Keratinocyte (primary cell): ENCODE measurements at regions not wholly inside any gene's neighbourhood (a gene's known extent, or its start where the extent isn't known, plus 50 kb on each side); places are given as distances from the start of the nearest gene placed in this dataset.

Experiments
- CTCF ChIP-seq, 3 experiments: IDR thresholded peaks in 1 of 3; conservative IDR thresholded peaks in 1 of 3; optimal IDR thresholded peaks in 1 of 3; 2 replicates in 2 of 3; 3 replicates in 1 of 3; pipeline versions ENCODE3 to v1.5.1; 2011; ENCODE audit warnings: low read length in 3 of 3, mild to moderate bottlenecking in 3 of 3, moderate library complexity in 2 of 3, control low read depth in 1 of 3, inconsistent platforms in 1 of 3; ENCODE audit not compliant: insufficient read depth in 2 of 3; ENCODE audit errors: extremely low read depth in 1 of 3
- EZH2 ChIP-seq: IDR thresholded peaks from one replicate; pipeline ENCODE4 v1.6.1; 2012; ENCODE audit warnings: inconsistent platforms, mild to moderate bottlenecking, low read length, moderate library complexity

GRCh38 chr20:48025051-48025515, 239.8 kb upstream of the SULF2 start:
- no peak for TF ChIP-seq CTCF (optimal IDR thresholded peaks at IDR 0.05 in 1 of 3, IDR thresholded peaks at IDR 0.05 in 1 of 3, conservative IDR thresholded peaks at IDR 0.05 in 1 of 3; ENCODE audit: extremely low read depth in 1 of 3, insufficient read depth in 2 of 3, low read length in 3 of 3)
- no peak for TF ChIP-seq EZH2
